K562 (cell line): ENCODE measurements at regions not wholly inside any gene's neighbourhood (a gene's known extent, or its start where the extent isn't known, plus 50 kb on each side); places are given as distances from the start of the nearest gene placed in this dataset.

Experiments
- ATAC-seq: fragments of 200-7000 bp; cut with Tn5 transposase; 3 replicates; pipeline ENCODE4 v1.9.1; 2020; ENCODE audit warnings: moderate library complexity
- BruUV-seq: library from RNA; stranded (reverse); fragments of 400-500 nt; replicated peaks from 2 replicates; lab custom pipeline; 2021; lab: Mats Ljungman, UMichigan
- CTCF ChIA-PET: fragments of 300-600 bp; formaldehyde crosslinking; extraction: SDS; loops from one replicate; lab custom pipeline; 2021; ENCODE audit warnings: low intra/inter-chr PET ratio; lab: Yijun Ruan, JAX
- POLR2A ChIA-PET: fragments of 300-600, 350-650 bp; sonication (Branson Sonifier 250); formaldehyde crosslinking; extraction: SDS; loops from one replicate; lab custom pipeline; 2021; ENCODE audit warnings: antibody characterized with exemption, inconsistent platforms; lab: Yijun Ruan, JAX
- DNase-seq, 4 experiments: peaks; one replicate each; pipeline versions ENCODE4 v3.0.0 to v3.0.0-alpha.2; 2011 to 2018; ENCODE audit warnings: low spot score in 3 of 4, mixed read lengths in 3 of 4; ENCODE audit errors: extremely low read depth in 1 of 4
- FAIRE-seq: peaks from 2 replicates; lab custom pipeline; 2011; peaks lifted over from hg19 to GRCh38; lab: Jason Lieb, UNC
- H2AFZ ChIP-seq: 2 replicates; pipeline ENCODE4 v1.6.0; 2011; ENCODE audit warnings: low read depth, low read length, control low read depth, inconsistent platforms
- H3K27ac ChIP-seq: fragments of 200-600 bp; 3 replicates; pipeline ENCODE4 v1.8.0; 2011; ENCODE audit warnings: low read depth, mild to moderate bottlenecking, control low read depth, inconsistent platforms, low read length, moderate library complexity, mixed read lengths; ENCODE audit errors: extremely low read depth
- H3K27me3 ChIP-seq, 2 experiments: fragments of 300-600 bp in 1 of 2; 2 replicates in 1 of 2; 3 replicates in 1 of 2; pipeline versions ENCODE4 v1.6.0 to v1.8.0; 2011; ENCODE audit warnings: inconsistent platforms in 2 of 2, low read length in 2 of 2, mild to moderate bottlenecking in 1 of 2, mixed read lengths in 1 of 2, moderate library complexity in 1 of 2; ENCODE audit not compliant: control insufficient read depth in 2 of 2, insufficient read depth in 2 of 2
- H3K36me3 ChIP-seq: fragments of 300-600 bp; 3 replicates; pipeline ENCODE4 v1.8.0; 2011; ENCODE audit warnings: mild to moderate bottlenecking, low read length, inconsistent platforms; ENCODE audit not compliant: control insufficient read depth, insufficient read depth
- H3K4me1 ChIP-seq, 2 experiments: fragments of 200-600 bp in 1 of 2; replicated peaks in 1 of 2; 2 replicates in 1 of 2; 3 replicates in 1 of 2; pipeline versions ENCODE4 v1.5.1 to v1.8.0; 2011; ENCODE audit warnings: inconsistent platforms in 2 of 2, low read length in 2 of 2, mild to moderate bottlenecking in 1 of 2, mixed read lengths in 1 of 2, moderate library complexity in 1 of 2; ENCODE audit not compliant: control insufficient read depth in 2 of 2, insufficient read depth in 2 of 2
- H3K4me2 ChIP-seq: 2 replicates; pipeline ENCODE4 v1.6.1; 2011; ENCODE audit warnings: low read length, control low read depth, inconsistent platforms, mixed read lengths; ENCODE audit not compliant: insufficient read depth
- H3K4me3 ChIP-seq: fragments of 200-600 bp; sonication (generic), shearing (Covaris generic); 2 replicates; pipeline ENCODE4 v1.5.1; 2016; ENCODE audit warnings: control low read depth, inconsistent platforms
- H3K79me2 ChIP-seq: fragments of 200-600 bp; 3 replicates; pipeline ENCODE4 v1.8.0; 2011; ENCODE audit warnings: low read length, inconsistent platforms; ENCODE audit not compliant: control insufficient read depth, insufficient read depth
- H3K9ac ChIP-seq, 2 experiments: 2 replicates each; pipeline versions ENCODE4 v1.6.0 to v1.6.1; 2011; ENCODE audit warnings: low read depth in 2 of 2, low read length in 2 of 2, control low read depth in 1 of 2, inconsistent platforms in 1 of 2, mild to moderate bottlenecking in 1 of 2, mixed read lengths in 1 of 2; ENCODE audit not compliant: insufficient read depth in 1 of 2
- H3K9me1 ChIP-seq: one replicate; pipeline ENCODE4 v1.6.0; 2011; ENCODE audit warnings: inconsistent platforms, mild to moderate bottlenecking, low read length, moderate library complexity; ENCODE audit not compliant: control insufficient read depth, insufficient read depth
- H3K9me3 ChIP-seq: replicated peaks from 2 replicates; pipeline ENCODE4 v1.5.1; 2011; ENCODE audit warnings: low read depth, low read length, inconsistent platforms; ENCODE audit not compliant: control insufficient read depth, insufficient read depth
- H4K20me1 ChIP-seq: replicated peaks from 2 replicates; pipeline ENCODE4 v1.6.1; 2011; ENCODE audit warnings: low read length, inconsistent platforms, mixed read lengths; ENCODE audit not compliant: control insufficient read depth, insufficient read depth
- MBD2 ChIP-seq: sonication (generic); IDR thresholded peaks from 2 replicates; pipeline ENCODE4 v1.6.1; 2016; ENCODE audit warnings: low read depth, borderline replicate concordance
- WGBS: fragments of 100-300 bp; shearing (Covaris generic); methylation state at CpG from one replicate; pipeline ENCODE4 v1.1.6; 2016; ENCODE audit warnings: low coverage, mixed read lengths; ENCODE audit not compliant: insufficient coverage; ENCODE audit errors: missing lambda C conversion rate; 5-methylcytosine and 5-hydroxymethylcytosine counted together
- in situ Hi-C: fragments of 300-500 bp; cut with MboI; formaldehyde crosslinking; loops from 4 replicates; pipeline ENCODE4 v1.15.0; 2018; ENCODE audit warnings: inconsistent platforms, mixed read lengths
- intact Hi-C: fragments of 100-400 bp; cut with micrococcal nuclease; formaldehyde crosslinking; loops from 2 replicates; pipeline ENCODE4 v1.14.2; 2022
- TF ChIP-seq, protein P1 (sequence below): fragments of 450-650 bp; IDR thresholded peaks from 2 replicates; pipeline ENCODE4 v1.6.1; 2016; ENCODE audit warnings: missing biosample characterization, missing genetic modification characterization
- TF ChIP-seq, protein P2 (sequence below): sonication (generic); IDR thresholded peaks from 2 replicates; pipeline ENCODE4 v1.6.1; 2016
- TF ChIP-seq, protein P3 (sequence below), 3 experiments: IDR thresholded peaks in 2 of 3; conservative IDR thresholded peaks in 1 of 3; 2 replicates each; pipeline ENCODE4 v1.5.1; 2011 to 2012; ENCODE audit warnings: low read length in 3 of 3, mild to moderate bottlenecking in 3 of 3, control low read depth in 2 of 3, improper control_type of control experiment in 1 of 3, inconsistent platforms in 1 of 3, low read depth in 1 of 3, mixed read lengths in 1 of 3, moderate library complexity in 1 of 3; ENCODE audit not compliant: insufficient read depth in 2 of 3
- TF ChIP-seq, protein P4 (sequence below): sonication (generic); formaldehyde crosslinking; IDR thresholded peaks from 2 replicates; pipeline ENCODE4 v1.8.1; 2022; ENCODE audit warnings: missing genetic modification reagents

DNA sequence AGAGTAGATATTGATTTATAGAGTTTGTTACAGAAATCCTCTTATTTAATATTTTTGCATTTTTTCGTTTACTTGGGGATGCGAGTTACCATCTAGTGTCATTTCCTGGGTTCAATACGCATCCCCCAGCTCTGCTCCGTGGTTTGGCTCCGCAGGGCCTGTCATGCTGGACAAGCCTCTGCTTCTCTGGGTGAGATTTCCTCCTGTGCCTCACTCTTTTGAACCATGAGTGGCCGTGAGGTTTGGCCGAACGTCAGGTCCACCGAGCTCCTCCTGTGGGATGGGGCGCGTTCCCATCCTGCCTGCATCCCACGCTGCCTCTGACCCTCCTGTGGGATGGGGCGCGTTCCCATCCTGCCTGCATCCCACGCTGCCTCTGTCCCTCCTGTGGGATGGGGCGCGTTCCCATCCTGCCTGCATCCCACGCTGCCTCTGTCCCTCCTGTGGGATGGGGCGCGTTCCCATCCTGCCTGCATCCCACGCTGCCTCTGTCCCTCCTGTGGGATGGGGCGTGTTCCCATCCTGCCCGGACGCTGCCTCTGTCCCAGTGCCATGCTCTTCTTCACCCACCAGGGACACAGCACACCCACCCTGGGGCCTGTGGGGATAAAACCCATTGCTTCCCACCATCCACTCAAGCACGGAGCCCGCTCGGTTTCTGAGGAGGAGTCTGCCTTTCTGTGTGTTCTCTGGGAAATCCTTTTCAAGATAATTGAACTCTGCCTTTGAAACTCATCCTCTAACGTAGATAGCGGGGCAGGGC lies 506.8 kb downstream of the BRD1 start:
- Histone ChIP-seq H3K9me3 (no peaks in the 10 kb centered on the region), H3K27me3 (peaks cover 2 to 47% of the 10 kb centered on the region in 2 experiments; a peak in 4 of 5 replicates), H3K4me1 (no peaks in the 10 kb centered on the region), H2AFZ (no peak overlapping the region), H3K9me1 (no peaks in the 10 kb centered on the region), H4K20me1 (0 out of 2 replicates have a peak, but pooled peaks cover 3% of the 10 kb centered on the region), H3K79me2 (no peaks in the 10 kb centered on the region), H3K4me2 (no peak overlapping the region), H3K27ac (no peak overlapping the region), H3K4me3 (no peak overlapping the region), H3K9ac (no peak overlapping the region), H3K36me3 (no peaks in the 10 kb centered on the region)
- TF ChIP-seq, protein P1, sequence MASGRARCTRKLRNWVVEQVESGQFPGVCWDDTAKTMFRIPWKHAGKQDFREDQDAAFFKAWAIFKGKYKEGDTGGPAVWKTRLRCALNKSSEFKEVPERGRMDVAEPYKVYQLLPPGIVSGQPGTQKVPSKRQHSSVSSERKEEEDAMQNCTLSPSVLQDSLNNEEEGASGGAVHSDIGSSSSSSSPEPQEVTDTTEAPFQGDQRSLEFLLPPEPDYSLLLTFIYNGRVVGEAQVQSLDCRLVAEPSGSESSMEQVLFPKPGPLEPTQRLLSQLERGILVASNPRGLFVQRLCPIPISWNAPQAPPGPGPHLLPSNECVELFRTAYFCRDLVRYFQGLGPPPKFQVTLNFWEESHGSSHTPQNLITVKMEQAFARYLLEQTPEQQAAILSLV: no peak
- in situ Hi-C loops: loop anchor here (25.0 kb wide), 1 partner anchor 284 kb away; no protein-coding TSS in a partner anchor
- DNase-seq: no peak
- intact Hi-C loops: no loop called here
- BruUV-seq: no TSS peak
- FAIRE-seq: no peak
- CTCF ChIA-PET: no interaction called here
- WGBS: 4% methylated on average over 15 of the region's 29 CpGs
- ATAC-seq: no peak
- POLR2A ChIA-PET: no interaction called here

DNA sequence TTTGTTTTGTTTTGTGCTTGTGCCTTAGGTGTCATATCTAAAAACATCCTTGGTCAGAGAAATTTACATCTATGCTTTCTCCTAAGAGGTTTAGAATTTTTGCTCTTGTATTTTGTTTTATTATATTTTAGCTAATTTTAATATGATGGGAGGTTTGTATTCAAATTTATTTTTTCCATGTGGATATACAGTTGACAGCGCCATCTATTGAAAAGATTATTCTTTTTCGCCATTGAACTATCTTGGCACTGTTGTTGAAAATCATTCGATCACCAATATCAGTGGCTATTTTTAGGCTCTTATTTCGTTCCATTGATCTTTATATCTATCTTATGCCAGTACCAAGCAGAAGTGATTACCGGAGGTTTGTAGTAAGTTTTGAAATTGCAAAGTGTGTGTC lies 510.3 kb downstream of the BRD1 start:
- in situ Hi-C loops: loop anchor here (25.0 kb wide), 1 partner anchor 280 kb away; no protein-coding TSS in a partner anchor
- Histone ChIP-seq H3K79me2 (no peaks in the 10 kb centered on the region), H3K4me2 (no peak overlapping the region), H3K27me3 (peaks cover 0 to 14% of the 10 kb centered on the region in 2 experiments; a peak in 3 of 5 replicates), H3K4me1 (no peaks in the 10 kb centered on the region), H3K9ac (no peak overlapping the region), H3K9me3 (no peaks in the 10 kb centered on the region), H4K20me1 (no peaks in the 10 kb centered on the region), H2AFZ (no peak overlapping the region), H3K36me3 (no peaks in the 10 kb centered on the region), H3K4me3 (no peak overlapping the region), H3K9me1 (no peaks in the 10 kb centered on the region), H3K27ac (no peak overlapping the region)
- intact Hi-C loops: no loop called here
- 1% methylated on average over 5 of the region's 5 CpGs for WGBS
- ATAC-seq (no peak), DNase-seq (no peak), FAIRE-seq (no peak)
- POLR2A ChIA-PET: interaction anchor here (0.6 kb wide), 1 partner anchor 569 kb away, joined by 5 read pairs; no protein-coding TSS in a partner anchor
- CTCF ChIA-PET: no interaction called here
- BruUV-seq: no TSS peak
- TF ChIP-seq, protein P2, sequence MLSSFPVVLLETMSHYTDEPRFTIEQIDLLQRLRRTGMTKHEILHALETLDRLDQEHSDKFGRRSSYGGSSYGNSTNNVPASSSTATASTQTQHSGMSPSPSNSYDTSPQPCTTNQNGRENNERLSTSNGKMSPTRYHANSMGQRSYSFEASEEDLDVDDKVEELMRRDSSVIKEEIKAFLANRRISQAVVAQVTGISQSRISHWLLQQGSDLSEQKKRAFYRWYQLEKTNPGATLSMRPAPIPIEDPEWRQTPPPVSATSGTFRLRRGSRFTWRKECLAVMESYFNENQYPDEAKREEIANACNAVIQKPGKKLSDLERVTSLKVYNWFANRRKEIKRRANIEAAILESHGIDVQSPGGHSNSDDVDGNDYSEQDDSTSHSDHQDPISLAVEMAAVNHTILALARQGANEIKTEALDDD: no peak
- TF ChIP-seq MBD2: no peak
- TF ChIP-seq, protein P3, sequence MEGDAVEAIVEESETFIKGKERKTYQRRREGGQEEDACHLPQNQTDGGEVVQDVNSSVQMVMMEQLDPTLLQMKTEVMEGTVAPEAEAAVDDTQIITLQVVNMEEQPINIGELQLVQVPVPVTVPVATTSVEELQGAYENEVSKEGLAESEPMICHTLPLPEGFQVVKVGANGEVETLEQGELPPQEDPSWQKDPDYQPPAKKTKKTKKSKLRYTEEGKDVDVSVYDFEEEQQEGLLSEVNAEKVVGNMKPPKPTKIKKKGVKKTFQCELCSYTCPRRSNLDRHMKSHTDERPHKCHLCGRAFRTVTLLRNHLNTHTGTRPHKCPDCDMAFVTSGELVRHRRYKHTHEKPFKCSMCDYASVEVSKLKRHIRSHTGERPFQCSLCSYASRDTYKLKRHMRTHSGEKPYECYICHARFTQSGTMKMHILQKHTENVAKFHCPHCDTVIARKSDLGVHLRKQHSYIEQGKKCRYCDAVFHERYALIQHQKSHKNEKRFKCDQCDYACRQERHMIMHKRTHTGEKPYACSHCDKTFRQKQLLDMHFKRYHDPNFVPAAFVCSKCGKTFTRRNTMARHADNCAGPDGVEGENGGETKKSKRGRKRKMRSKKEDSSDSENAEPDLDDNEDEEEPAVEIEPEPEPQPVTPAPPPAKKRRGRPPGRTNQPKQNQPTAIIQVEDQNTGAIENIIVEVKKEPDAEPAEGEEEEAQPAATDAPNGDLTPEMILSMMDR (IDR thresholded peaks at IDR 0.05 in 2 of 3, conservative IDR thresholded peaks at IDR 0.05 in 1 of 3; ENCODE audit: insufficient read depth in 2 of 3, low read depth in 1 of 3, low read length in 3 of 3): peak in 1 of 3 experiments; percentile 40; a peak in 3 of 6 replicates
- TF ChIP-seq, protein P4, sequence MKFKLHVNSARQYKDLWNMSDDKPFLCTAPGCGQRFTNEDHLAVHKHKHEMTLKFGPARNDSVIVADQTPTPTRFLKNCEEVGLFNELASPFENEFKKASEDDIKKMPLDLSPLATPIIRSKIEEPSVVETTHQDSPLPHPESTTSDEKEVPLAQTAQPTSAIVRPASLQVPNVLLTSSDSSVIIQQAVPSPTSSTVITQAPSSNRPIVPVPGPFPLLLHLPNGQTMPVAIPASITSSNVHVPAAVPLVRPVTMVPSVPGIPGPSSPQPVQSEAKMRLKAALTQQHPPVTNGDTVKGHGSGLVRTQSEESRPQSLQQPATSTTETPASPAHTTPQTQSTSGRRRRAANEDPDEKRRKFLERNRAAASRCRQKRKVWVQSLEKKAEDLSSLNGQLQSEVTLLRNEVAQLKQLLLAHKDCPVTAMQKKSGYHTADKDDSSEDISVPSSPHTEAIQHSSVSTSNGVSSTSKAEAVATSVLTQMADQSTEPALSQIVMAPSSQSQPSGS (CRISPR knock-in tag): no peak
